SKM-1 treated with dmso at 0.1 percent for 144 hours (cell line): ENCODE measurements at regions not wholly inside any gene's neighbourhood (a gene's known extent, or its start where the extent isn't known, plus 50 kb on each side); places are given as distances from the start of the nearest gene placed in this dataset.

ENCODE experiments used
- DNase-seq: peaks from one replicate; lab custom pipeline; 2025; ENCODE audit not compliant: unreplicated experiment; lab: John Stamatoyannopoulos, UW

DNA sequence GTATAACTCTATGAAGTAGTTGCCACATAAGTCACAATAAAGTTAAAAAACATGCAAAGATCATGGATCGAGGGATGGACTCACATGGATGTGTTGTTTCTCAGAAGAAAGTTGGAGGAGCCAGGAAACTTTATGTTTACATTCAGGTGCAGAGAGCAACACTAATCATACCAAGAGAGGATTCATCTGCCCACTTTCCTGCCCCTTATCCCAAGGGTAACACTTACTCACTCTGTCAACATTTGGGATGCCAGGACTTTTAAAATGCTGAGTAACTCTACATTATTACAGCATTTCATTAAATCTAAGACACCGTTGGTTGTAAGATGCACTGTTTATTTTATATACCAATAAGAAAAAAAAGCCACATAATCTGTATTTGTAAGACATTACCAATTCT is 170.4 kb downstream of the KCNE4 start:
- DNase-seq: no peak

- no peak for DNase-seq
Observed at GRCh38 chr2:223223156-223223555, 171.2 kb downstream of the KCNE4 start.

- DNase-seq: no peak
Observed at GRCh38 chr2:223225266-223225665, 173.3 kb downstream of the KCNE4 start.

GRCh38 chr2:223226264-223226663 is 174.3 kb downstream of the KCNE4 start:
- no peak for DNase-seq

DNA sequence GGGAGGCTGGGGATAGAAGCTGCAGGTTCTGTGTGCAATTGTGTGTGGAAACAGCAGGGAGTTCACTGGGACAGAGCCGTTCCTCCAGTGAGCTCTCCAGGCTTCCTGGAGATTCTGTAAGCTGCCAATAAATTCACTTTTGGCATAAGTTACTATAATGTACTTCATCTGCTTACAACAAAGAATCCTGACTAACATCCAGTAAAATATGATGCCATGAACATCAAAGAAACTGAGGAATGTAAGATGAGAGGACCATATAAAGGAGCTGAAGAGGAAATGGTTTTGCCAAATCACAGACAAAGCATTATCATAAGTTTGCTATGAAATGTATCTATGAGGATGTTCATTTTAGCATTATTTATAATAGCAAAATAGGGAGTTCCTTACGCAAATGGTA is 175.3 kb downstream of the KCNE4 start:
- no peak for DNase-seq

DNA sequence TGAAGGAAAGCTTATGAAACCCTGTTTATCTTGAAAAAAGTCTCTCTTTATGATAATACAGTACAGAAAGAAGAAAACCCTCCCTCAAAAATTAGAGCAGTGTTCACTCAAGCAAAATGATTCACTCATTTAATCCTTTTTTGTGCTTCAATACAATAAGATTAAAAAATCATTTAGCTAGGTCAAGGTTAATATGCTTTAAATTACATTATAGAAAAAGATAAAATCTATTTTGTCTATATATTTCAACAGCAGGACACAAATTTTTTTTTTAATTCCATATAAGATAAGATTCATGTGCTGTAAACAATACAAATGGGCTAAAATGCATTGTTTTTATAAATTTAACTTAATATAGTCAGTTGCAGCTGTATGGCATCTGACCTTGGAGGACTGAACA is 176.9 kb downstream of the KCNE4 start:
- no peak for DNase-seq

DNA sequence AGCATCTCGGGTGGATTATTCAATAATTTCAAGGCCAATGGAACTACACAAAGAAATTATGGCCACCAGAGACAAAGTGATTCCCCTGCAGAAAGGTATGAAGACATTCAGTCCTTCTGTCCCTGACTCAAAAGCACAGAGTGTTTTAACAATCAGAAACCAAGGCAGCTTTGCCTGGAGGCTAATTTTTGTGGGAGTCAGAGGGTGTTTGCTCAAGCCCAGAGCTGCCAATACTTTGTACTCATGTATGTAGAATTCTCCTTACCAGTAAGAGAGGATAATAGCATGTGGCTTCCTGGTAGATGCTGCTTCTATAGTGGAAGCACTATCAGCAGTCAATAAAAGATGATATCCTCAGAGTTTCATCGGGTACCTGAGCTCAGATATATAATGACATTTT is 178.4 kb downstream of the KCNE4 start:
- DNase-seq: no peak

GRCh38 chr2:223232285-223232684 is 180.3 kb downstream of the KCNE4 start:
- DNase-seq: no peak

- DNase-seq: no peak
Observed at GRCh38 chr2:223232896-223233295, 180.9 kb downstream of the KCNE4 start.

- DNase-seq: no peak
Observed at GRCh38 chr2:223235986-223236385, 184.0 kb downstream of the KCNE4 start.

- no peak for DNase-seq
Observed at GRCh38 chr2:223238301-223238700, 186.3 kb downstream of the KCNE4 start.

DNA sequence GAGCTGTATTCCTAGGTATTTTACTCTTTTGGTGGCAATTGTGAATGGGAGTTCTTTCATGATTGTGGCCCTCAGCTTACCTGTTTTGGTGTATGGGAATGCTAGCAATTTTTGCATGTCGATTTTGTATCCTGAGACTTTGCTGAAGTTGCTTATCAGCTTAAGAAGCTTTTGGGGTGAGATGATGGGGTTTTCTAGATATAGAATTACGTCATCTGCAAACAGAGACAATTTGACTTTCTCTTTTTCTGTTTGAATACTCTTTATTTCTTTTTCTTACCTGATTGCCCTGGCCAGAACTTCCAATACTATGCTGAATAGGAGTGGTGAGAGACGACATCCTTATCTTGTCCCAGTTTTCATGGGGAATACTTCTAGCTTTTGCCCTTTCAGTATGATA is 191.2 kb downstream of the KCNE4 start:
- no peak for DNase-seq

DNA sequence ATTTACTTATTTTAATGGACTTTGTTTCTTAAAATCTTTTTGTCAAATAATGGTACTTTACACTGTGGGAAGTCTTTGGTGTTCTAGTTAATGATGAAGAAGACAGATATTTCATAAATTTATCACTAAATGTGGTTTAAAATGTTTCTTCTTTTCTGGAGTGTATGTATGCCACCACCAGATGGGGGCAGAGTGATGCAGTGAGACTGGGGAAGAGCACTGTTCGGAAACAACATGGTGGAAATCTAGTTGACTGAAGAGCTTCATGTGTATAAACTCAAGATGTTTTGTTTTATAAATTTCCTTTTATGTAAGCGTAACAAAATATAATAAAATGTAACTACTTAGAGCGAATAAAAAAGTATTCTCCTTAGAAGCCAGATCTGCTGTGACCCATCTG is 195.1 kb downstream of the KCNE4 start:
- DNase-seq: peak; percentile 17

GRCh38 chr2:223251656-223252229 is 199.8 kb downstream of the KCNE4 start:
- DNase-seq: no peak

DNA sequence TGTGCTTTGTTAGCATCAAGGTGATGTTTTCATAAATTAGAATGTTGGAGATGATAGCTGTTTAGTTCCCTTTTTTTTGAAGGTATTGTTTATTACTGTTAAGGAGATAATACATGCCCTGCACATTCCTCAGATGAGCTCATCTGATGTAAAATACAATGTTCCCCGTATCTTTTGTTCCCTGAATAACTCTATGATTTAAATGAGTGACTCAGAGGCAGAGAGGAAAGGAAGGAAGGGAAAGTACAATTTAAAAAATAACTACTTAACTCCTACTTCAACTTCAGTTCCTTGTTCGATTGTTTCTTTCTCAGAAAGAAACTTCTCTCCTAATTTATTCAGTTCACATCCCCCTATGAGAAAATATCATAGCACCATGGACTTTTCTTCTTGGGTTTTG is 208.7 kb downstream of the KCNE4 start:
- DNase-seq: no peak

- no peak for DNase-seq
Observed at GRCh38 chr2:223262946-223263345, 211.0 kb downstream of the KCNE4 start.

GRCh38 chr2:223264541-223265193 is 212.7 kb downstream of the KCNE4 start:
- DNase-seq: no peak

DNA sequence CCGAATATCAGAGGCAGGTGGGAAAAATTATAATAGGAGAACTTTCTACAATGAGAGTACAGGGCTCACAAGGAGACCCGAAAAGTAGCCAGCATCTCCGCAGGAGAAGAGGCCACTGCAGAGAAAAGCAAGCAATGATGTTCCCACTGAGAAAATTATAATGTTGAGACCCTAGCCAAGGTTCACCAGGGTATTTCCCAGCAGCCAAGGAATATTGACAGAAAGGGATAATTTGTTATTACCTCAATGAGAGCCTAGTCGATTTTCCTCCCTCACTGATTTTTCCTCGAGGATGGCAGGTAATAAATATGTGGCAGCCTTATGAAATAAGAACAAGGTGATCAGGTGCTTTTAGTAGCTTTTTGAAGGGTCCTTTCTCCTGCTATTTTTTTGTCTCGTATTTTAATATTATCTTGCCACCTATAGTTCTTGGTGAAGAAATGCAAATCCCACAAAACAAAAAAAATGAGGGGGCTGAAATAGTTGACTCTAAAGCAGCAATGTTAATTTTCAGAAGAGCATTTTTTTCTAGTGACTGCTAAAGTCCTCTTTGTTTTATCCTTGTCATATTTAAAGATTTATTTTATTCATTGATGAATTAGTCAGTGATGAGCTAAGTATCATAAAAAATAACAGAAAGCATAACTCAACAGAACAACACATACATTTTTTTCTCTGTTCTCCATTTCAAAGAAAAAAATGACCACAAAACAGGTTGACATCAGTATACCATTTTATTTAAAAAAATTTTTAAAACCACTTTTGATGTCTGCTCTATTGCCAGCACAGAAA is 215.4 kb downstream of the KCNE4 start:
- no peak for DNase-seq

GRCh38 chr2:223269386-223269785 is 217.4 kb downstream of the KCNE4 start:
- DNase-seq: no peak

DNA sequence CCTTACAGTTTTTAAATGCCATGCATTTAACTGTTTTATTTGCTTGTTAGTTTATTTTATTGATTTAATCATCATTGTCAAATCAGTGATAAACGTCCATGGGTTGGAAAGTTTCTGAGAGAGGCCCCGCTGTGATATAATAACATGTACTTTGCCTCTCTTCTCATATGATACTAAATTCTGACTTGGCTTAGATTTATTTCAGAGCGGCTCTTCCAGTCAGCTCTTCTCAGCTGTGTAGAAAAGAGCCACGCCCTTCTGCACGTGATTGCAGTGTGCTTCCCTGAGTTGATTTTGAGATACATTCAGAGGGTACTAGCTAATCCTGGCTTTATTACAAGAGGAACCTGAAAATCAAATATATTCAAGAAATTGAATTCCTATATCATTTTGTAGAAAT is 218.6 kb downstream of the KCNE4 start:
- no peak for DNase-seq

DNA sequence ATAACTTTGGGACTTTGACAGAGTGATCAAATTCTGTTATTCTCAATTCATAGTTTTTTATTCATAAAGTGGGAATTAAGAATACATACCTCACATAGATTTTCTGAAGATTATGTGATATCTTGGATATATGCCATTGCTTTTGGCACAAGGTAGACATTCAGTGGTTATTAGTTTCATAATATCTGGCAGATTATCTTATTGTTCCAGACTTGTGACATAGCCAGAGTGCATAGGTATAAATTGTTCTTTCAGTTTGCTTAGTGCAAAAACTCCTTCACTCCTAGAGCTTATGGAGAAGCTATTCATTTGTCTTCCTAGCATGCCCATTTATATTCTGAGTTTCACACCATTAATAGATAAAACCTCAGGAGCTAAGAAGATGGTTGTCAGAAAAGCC is 222.0 kb downstream of the KCNE4 start:
- no peak for DNase-seq

DNA sequence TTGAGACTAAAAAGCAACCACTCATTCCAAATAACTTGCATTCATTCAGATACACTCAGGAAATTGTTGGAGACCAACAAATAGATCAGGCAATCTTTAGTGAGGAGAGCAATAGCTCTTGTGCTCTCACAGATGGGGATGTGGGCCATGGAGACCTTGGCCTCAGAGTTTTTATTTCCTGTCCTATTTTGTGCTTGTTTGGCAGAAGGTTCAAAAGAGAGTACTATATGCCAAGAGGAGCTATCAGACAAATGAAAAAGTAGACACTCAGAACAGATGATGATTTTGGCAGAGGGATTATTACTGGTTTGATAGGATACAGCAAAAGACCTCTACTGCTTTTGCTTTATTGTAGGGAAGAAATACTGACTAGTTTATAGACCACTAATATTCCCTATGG is 230.2 kb downstream of the KCNE4 start:
- DNase-seq: no peak
